SJSA1 (cell line): ENCODE measurements at regions not wholly inside any gene's neighbourhood (a gene's known extent, or its start where the extent isn't known, plus 50 kb on each side); places are given as distances from the start of the nearest gene placed in this dataset.

Experiments
- DNase-seq, 2 experiments: peaks; one replicate each; pipeline ENCODE4 v3.0.0-alpha.2; 2015 to 2020; ENCODE audit warnings: low spot score in 2 of 2, low read depth in 1 of 2
- H3K27ac ChIP-seq: fragments of 250-450 bp; sonication (Bioruptor Pico); 2 replicates; pipeline ENCODE4 v1.5.1; 2020; ENCODE audit warnings: mild to moderate bottlenecking, moderate library complexity
- H3K27me3 ChIP-seq: fragments of 250-450 bp; sonication (Bioruptor Pico); replicated peaks from 2 replicates; pipeline ENCODE4 v1.5.1; 2020; ENCODE audit warnings: mild to moderate bottlenecking, moderate library complexity
- H3K36me3 ChIP-seq: fragments of 250-450 bp; sonication (Bioruptor Pico); 2 replicates; pipeline ENCODE4 v1.5.1; 2020; ENCODE audit warnings: mild to moderate bottlenecking
- H3K4me1 ChIP-seq: fragments of 250-450 bp; sonication (Bioruptor Pico); replicated peaks from 2 replicates; pipeline ENCODE4 v1.6.1; 2021; ENCODE audit warnings: mild to moderate bottlenecking
- H3K4me3 ChIP-seq: fragments of 250-450 bp; sonication (Bioruptor Pico); 2 replicates; pipeline ENCODE4 v1.5.1; 2020; ENCODE audit warnings: mild to moderate bottlenecking
- H3K9me3 ChIP-seq: fragments of 250-450 bp; sonication (Bioruptor Pico); replicated peaks from 2 replicates; pipeline ENCODE4 v1.5.1; 2020; ENCODE audit warnings: mild to moderate bottlenecking

GRCh38 chr16:35748621-35749252 lies 2289.3 kb downstream of the TP53TG3F start:
- peaks cover 5% of the 10 kb centered on the region; the same call in 1 of the 2 replicates for H3K4me1 ChIP-seq
- H3K27me3 ChIP-seq, result no peaks in the 10 kb centered on the region
- no peaks in the 10 kb centered on the region; the same call in 1 of the 2 replicates for H3K9me3 ChIP-seq
- no peaks in the 10 kb centered on the region for H3K36me3 ChIP-seq
- no peak for DNase-seq
- no peak overlapping the region for H3K27ac ChIP-seq
- H3K4me3 ChIP-seq, result no peak overlapping the region

DNA sequence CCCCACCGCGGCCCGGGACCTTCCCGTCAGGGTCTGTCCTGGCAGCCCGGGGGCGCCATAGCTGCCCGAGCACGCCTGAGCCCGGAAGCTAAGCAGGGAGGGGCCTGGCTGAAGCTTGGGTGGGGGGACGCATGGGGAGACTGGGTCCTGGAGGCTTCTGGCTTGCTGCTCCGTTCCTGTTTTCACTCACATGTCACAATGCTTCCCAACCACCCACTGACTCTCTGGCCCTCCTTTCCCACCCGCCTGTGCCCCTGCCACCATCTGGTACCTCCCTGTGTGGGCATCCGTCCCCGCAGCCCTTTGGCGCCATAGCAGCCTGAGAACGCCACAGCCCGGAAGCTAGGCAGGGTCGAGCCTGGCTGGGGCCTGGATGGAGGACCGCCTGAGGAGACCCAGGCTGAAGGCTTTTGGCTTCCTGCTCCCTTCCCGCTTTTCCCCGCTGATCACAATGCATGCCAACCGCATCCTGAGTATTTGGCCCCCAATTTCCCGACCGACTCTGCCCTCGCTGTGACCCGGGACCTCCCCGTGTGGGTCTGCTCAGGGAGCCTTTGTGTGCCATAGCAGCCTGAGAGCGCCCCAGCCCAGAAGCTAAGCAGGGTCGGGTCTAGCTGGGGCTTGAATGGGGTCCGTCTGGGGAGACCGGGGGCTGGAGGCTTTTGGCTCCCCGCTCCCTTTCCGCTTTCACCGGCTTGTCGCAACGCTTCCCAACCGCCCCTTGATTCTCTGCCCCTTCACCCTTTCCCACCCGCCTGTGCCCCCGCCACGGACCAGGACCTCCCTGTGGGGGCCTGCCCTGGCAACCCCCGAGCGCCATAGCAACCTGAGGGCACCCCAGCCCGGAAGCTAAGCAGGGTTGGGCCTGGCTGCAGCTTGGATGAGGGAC lies 2290.1 kb downstream of the TP53TG3F start:
- Histone ChIP-seq H3K36me3 (no peaks in the 10 kb centered on the region), H3K27ac (no peak overlapping the region), H3K27me3 (no peaks in the 10 kb centered on the region), H3K4me3 (no peak overlapping the region), H3K9me3 (no peaks in the 10 kb centered on the region; the same call in 1 of the 2 replicates), H3K4me1 (peaks cover 5% of the 10 kb centered on the region; the same call in 1 of the 2 replicates)
- DNase-seq, result no peak

GRCh38 chr16:35750157-35750689 lies 2290.8 kb downstream of the TP53TG3F start:
- Histone ChIP-seq H3K4me3 (no peak overlapping the region), H3K9me3 (no peaks in the 10 kb centered on the region; the same call in 1 of the 2 replicates), H3K27me3 (no peaks in the 10 kb centered on the region), H3K36me3 (no peaks in the 10 kb centered on the region), H3K4me1 (0 out of 2 replicates have a peak, but pooled peaks cover 5% of the 10 kb centered on the region), H3K27ac (no peak overlapping the region)
- DNase-seq, result no peak

GRCh38 chr16:35750701-35751104 lies 2291.3 kb downstream of the TP53TG3F start:
- no peaks in the 10 kb centered on the region; the same call in 1 of the 2 replicates for H3K9me3 ChIP-seq
- no peaks in the 10 kb centered on the region for H3K36me3 ChIP-seq

GRCh38 chr16:35751191-35751941 lies 2292.0 kb downstream of the TP53TG3F start:
- DNase-seq, result no peak
- Histone ChIP-seq H3K36me3 (no peaks in the 10 kb centered on the region), H3K4me1 (no peaks in the 10 kb centered on the region), H3K27ac (no peak overlapping the region), H3K4me3 (no peak overlapping the region), H3K27me3 (no peaks in the 10 kb centered on the region), H3K9me3 (no peaks in the 10 kb centered on the region; the same call in 1 of the 2 replicates)

More at GRCh38 chr16:35750701-35751104, 2291.3 kb downstream of the TP53TG3F start:
- DNase-seq, result no peak
- no peak overlapping the region for H3K27ac ChIP-seq
- no peaks in the 10 kb centered on the region for H3K27me3 ChIP-seq
- 0 out of 2 replicates have a peak, but pooled peaks cover 1% of the 10 kb centered on the region for H3K4me1 ChIP-seq
- H3K4me3 ChIP-seq, result no peak overlapping the region

GRCh38 chr16:35752012-35752772 lies 2292.8 kb downstream of the TP53TG3F start:
- H3K27ac ChIP-seq, result no peak overlapping the region
- no peak overlapping the region for H3K4me3 ChIP-seq
- no peaks in the 10 kb centered on the region for H3K27me3 ChIP-seq
- no peaks in the 10 kb centered on the region; the same call in 1 of the 2 replicates for H3K9me3 ChIP-seq
- DNase-seq, result no peak
- H3K4me1 ChIP-seq, result no peaks in the 10 kb centered on the region
- no peaks in the 10 kb centered on the region for H3K36me3 ChIP-seq

- Histone ChIP-seq H3K4me3 (no peak overlapping the region), H3K4me1 (no peaks in the 10 kb centered on the region), H3K9me3 (no peaks in the 10 kb centered on the region; the same call in 1 of the 2 replicates), H3K27ac (no peak overlapping the region), H3K27me3 (no peaks in the 10 kb centered on the region), H3K36me3 (no peaks in the 10 kb centered on the region)
- DNase-seq, result no peak
Observed at GRCh38 chr16:35752773-35753558, 2293.6 kb downstream of the TP53TG3F start.

DNA sequence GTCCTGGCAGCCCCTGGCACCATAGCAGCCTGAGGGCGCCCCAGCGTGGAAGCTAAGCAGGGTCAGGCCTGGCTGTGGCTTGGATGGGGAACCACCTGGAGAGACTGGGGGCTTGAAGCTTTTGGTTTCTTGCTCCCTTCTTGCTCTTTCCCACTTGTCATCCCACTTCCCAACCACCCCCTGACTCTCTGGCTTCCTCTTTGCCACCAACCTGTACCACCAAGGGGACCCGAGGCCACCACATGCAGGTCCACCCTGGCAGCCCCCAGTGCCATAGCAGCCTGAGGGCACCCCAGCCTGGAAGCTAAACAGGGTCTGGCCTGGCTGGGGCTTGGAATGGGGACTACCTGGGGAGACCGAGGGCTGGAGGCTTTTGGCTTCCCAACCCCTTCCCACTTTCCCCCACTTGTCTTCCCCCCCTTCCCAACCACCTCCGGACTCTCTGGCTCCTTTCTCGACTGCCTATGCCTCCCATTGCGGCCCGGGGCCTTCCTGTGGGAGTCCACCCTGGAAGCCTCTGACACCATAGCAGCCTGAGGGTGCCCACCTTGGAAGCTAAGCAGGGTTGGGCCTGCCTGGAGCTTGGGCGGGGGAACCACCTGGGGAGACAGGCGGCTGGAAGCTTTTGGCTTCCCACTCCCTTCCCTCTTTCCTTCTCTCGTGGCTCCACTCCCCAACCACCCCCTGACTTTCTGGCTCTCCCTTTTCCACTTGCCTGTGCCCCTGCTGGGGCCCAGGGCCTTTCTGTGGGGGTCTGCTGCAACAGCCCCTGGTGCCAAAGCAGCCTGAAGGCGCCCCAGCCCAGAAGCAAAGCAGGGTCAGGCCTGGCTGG lies 2294.4 kb downstream of the TP53TG3F start:
- Histone ChIP-seq H3K4me1 (no peaks in the 10 kb centered on the region), H3K4me3 (no peak overlapping the region), H3K27me3 (no peaks in the 10 kb centered on the region), H3K9me3 (no peaks in the 10 kb centered on the region; the same call in 1 of the 2 replicates), H3K36me3 (no peaks in the 10 kb centered on the region), H3K27ac (no peak overlapping the region)
- DNase-seq, result no peak

- no peak for DNase-seq
- Histone ChIP-seq H3K36me3 (no peaks in the 10 kb centered on the region), H3K9me3 (no peaks in the 10 kb centered on the region; the same call in 1 of the 2 replicates), H3K4me3 (no peak overlapping the region), H3K27me3 (no peaks in the 10 kb centered on the region), H3K27ac (no peak overlapping the region), H3K4me1 (no peaks in the 10 kb centered on the region)
Observed at GRCh38 chr16:35754391-35755369, 2295.3 kb downstream of the TP53TG3F start.

- H3K9me3 ChIP-seq, result 0 out of 2 replicates have a peak, but pooled peaks cover 5% of the 10 kb centered on the region
Observed at GRCh38 chr16:35788381-35788780, 2329.0 kb downstream of the TP53TG3F start.

More at GRCh38 chr16:35788381-35788780, 2329.0 kb downstream of the TP53TG3F start:
- no peaks in the 10 kb centered on the region for H3K36me3 ChIP-seq
- DNase-seq, result no peak
- no peaks in the 10 kb centered on the region for H3K4me1 ChIP-seq
- H3K27ac ChIP-seq, result no peak overlapping the region
- no peaks in the 10 kb centered on the region for H3K27me3 ChIP-seq
- no peak overlapping the region for H3K4me3 ChIP-seq
